UCSD-AML1 (cell line): ENCODE measurements at regions not wholly inside any gene's neighbourhood (a gene's known extent, or its start where the extent isn't known, plus 50 kb on each side); places are given as distances from the start of the nearest gene placed in this dataset.
"Not testable (repeated sequence)": the region's sequence is repeated elsewhere in the genome, so short reads cannot be mapped to it uniquely, and the experiment has no call there.

Experiments
- DNase-seq: peaks from one replicate; lab custom pipeline; 2025; ENCODE audit not compliant: unreplicated experiment; lab: John Stamatoyannopoulos, UW

- no peak for DNase-seq
These were observed 677.5 kb downstream of the RAPGEF2 start for GRCh38 chr4:159780196-159780922.

GRCh38 chr4:159787901-159788300 lies 685.0 kb downstream of the RAPGEF2 start:
- no peak for DNase-seq

- DNase-seq = no peak
These were observed 688.5 kb downstream of the RAPGEF2 start for GRCh38 chr4:159791334-159791733.

- DNase-seq = not testable (repeated sequence)
These were observed 701.7 kb downstream of the RAPGEF2 start for GRCh38 chr4:159804592-159804991.

- DNase-seq = no peak
These were observed 720.9 kb downstream of the RAPGEF2 start for GRCh38 chr4:159823743-159824142.

- DNase-seq = no peak
These were observed 725.8 kb downstream of the RAPGEF2 start for GRCh38 chr4:159828687-159829086.

GRCh38 chr4:159829184-159829583 lies 726.3 kb downstream of the RAPGEF2 start:
- no peak for DNase-seq

GRCh38 chr4:159837071-159837470 lies 734.2 kb downstream of the RAPGEF2 start:
- DNase-seq = no peak

GRCh38 chr4:159855731-159856130 lies 752.9 kb downstream of the RAPGEF2 start:
- no peak for DNase-seq

- DNase-seq = no peak
These were observed 753.6 kb downstream of the RAPGEF2 start for GRCh38 chr4:159856451-159856850.

GRCh38 chr4:159859656-159860148 lies 756.8 kb downstream of the RAPGEF2 start:
- no peak for DNase-seq

GRCh38 chr4:159860945-159861344 lies 758.1 kb downstream of the RAPGEF2 start:
- no peak for DNase-seq

GRCh38 chr4:159864337-159864736 lies 761.5 kb downstream of the RAPGEF2 start:
- no peak for DNase-seq

- DNase-seq = no peak
These were observed 764.8 kb downstream of the RAPGEF2 start for GRCh38 chr4:159867673-159868072.

GRCh38 chr4:159868936-159869335 lies 766.1 kb downstream of the RAPGEF2 start:
- DNase-seq = not testable (repeated sequence)

- no peak for DNase-seq
These were observed 768.3 kb downstream of the RAPGEF2 start for GRCh38 chr4:159871141-159871540.

- DNase-seq = no peak
These were observed 778.3 kb downstream of the RAPGEF2 start for GRCh38 chr4:159881158-159881557.

GRCh38 chr4:159884989-159885388 lies 782.1 kb downstream of the RAPGEF2 start:
- DNase-seq = no peak

GRCh38 chr4:159899596-159899995 lies 796.7 kb downstream of the RAPGEF2 start:
- DNase-seq = no peak

GRCh38 chr4:159900562-159900961 lies 797.7 kb downstream of the RAPGEF2 start:
- DNase-seq = no peak

GRCh38 chr4:159902648-159903047 lies 799.8 kb downstream of the RAPGEF2 start:
- no peak for DNase-seq

- no peak for DNase-seq
These were observed 802.0 kb downstream of the RAPGEF2 start for GRCh38 chr4:159904906-159905305.

GRCh38 chr4:159906051-159906450 lies 803.2 kb downstream of the RAPGEF2 start:
- DNase-seq = no peak
